Endothelial cell (in vitro differentiated cells): ENCODE measurements at regions not wholly inside any gene's neighbourhood (a gene's known extent, or its start where the extent isn't known, plus 50 kb on each side); places are given as distances from the start of the nearest gene placed in this dataset.
"Not testable (repeated sequence)": the region's sequence is repeated elsewhere in the genome, so short reads cannot be mapped to it uniquely, and the experiment has no call there.

Source experiments
- DNase-seq: peaks from one replicate; pipeline ENCODE4 v3.0.0; 2021; ENCODE audit warnings: low spot score
- H3K27ac Mint-ChIP-seq: one replicate; pipeline ENCODE4 v1.8.0; 2021; ENCODE audit warnings: mixed read lengths, inconsistent platforms; ENCODE audit not compliant: unreplicated experiment
- H3K27me3 Mint-ChIP-seq: one replicate; pipeline ENCODE4 v1.8.0; 2021; ENCODE audit warnings: mild to moderate bottlenecking, moderate library complexity, mixed read lengths, inconsistent platforms; ENCODE audit not compliant: unreplicated experiment
- H3K36me3 Mint-ChIP-seq: one replicate; pipeline ENCODE4 v1.8.0; 2021; ENCODE audit warnings: mild to moderate bottlenecking, low read depth, mixed read lengths, inconsistent platforms; ENCODE audit not compliant: unreplicated experiment
- H3K4me1 Mint-ChIP-seq: one replicate; pipeline ENCODE4 v1.8.0; 2021; ENCODE audit warnings: mild to moderate bottlenecking, mixed read lengths, inconsistent platforms; ENCODE audit not compliant: unreplicated experiment
- H3K4me3 Mint-ChIP-seq: one replicate; pipeline ENCODE4 v1.8.0; 2021; ENCODE audit warnings: mild to moderate bottlenecking, mixed read lengths, inconsistent platforms; ENCODE audit not compliant: unreplicated experiment
- H3K9me3 Mint-ChIP-seq: one replicate; pipeline ENCODE4 v1.8.0; 2021; ENCODE audit warnings: mixed read lengths, inconsistent platforms; ENCODE audit not compliant: unreplicated experiment
- TF ChIP-seq, protein P1 (sequence below): fragments of 200-600 bp; sonication (generic); IDR thresholded peaks from one replicate; pipeline ENCODE4 v1.5.0; 2021; ENCODE audit warnings: antibody characterized with exemption; ENCODE audit not compliant: unreplicated experiment

GRCh38 chr3:124640635-124641306 lies 89.5 kb upstream of the UMPS start:
- DNase-seq, result no peak
- Mint-ChIP-seq H3K27me3 (peaks cover 12% of the 10 kb centered on the region), H3K4me3 (no peak overlapping the region), H3K27ac (no peak overlapping the region), H3K9me3 (no peaks in the 10 kb centered on the region), H3K36me3 (peaks cover 20% of the 10 kb centered on the region), H3K4me1 (peaks cover 15% of the 10 kb centered on the region)
- TF ChIP-seq, protein P1, sequence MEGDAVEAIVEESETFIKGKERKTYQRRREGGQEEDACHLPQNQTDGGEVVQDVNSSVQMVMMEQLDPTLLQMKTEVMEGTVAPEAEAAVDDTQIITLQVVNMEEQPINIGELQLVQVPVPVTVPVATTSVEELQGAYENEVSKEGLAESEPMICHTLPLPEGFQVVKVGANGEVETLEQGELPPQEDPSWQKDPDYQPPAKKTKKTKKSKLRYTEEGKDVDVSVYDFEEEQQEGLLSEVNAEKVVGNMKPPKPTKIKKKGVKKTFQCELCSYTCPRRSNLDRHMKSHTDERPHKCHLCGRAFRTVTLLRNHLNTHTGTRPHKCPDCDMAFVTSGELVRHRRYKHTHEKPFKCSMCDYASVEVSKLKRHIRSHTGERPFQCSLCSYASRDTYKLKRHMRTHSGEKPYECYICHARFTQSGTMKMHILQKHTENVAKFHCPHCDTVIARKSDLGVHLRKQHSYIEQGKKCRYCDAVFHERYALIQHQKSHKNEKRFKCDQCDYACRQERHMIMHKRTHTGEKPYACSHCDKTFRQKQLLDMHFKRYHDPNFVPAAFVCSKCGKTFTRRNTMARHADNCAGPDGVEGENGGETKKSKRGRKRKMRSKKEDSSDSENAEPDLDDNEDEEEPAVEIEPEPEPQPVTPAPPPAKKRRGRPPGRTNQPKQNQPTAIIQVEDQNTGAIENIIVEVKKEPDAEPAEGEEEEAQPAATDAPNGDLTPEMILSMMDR, result no peak

GRCh38 chr3:124643453-124643852 lies 86.8 kb upstream of the UMPS start:
- TF ChIP-seq, protein P1, result no peak
- DNase-seq, result no peak
- Mint-ChIP-seq H3K4me1 (peaks cover 17% of the 10 kb centered on the region), H3K9me3 (no peaks in the 10 kb centered on the region), H3K27me3 (peaks cover 12% of the 10 kb centered on the region), H3K4me3 (no peak overlapping the region), H3K36me3 (peaks cover 33% of the 10 kb centered on the region), H3K27ac (no peak overlapping the region)

- not testable (repeated sequence) for DNase-seq, H3K27ac Mint-ChIP-seq, H3K9me3 Mint-ChIP-seq, H3K4me3 Mint-ChIP-seq
- Mint-ChIP-seq H3K4me1 (peaks cover 37% of the 10 kb centered on the region), H3K36me3 (peaks cover 33% of the 10 kb centered on the region), H3K27me3 (peaks cover 12% of the 10 kb centered on the region)
Measured at GRCh38 chr3:124646186-124646585, 84.1 kb upstream of the UMPS start.

DNA sequence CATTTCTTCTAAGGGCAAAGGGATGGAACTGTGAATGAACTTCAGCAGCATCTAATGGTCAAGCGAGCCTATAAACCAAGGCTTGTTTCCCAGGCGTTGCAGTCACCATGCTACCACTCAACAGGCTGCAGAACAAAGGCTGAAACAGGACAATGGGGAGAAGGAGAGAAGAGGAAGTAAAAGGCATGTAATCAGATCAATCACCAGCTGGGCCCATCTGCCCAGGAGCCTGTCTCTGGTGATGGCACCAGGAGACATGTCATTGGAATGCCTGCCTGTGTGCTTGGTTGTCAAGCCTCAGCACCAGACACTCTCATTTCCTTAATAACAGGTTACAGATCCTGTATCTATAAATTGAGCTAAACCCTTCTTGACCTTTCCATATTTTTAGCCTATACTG lies 81.7 kb upstream of the UMPS start:
- no peak for DNase-seq
- TF ChIP-seq, protein P1, result no peak
- Mint-ChIP-seq H3K27ac (peak overlapping the region; percentile 76), H3K9me3 (no peaks in the 10 kb centered on the region), H3K36me3 (peaks cover 35% of the 10 kb centered on the region), H3K27me3 (peaks cover 9% of the 10 kb centered on the region), H3K4me1 (peaks cover 44% of the 10 kb centered on the region), H3K4me3 (peak overlapping the region; percentile 0)

- DNase-seq, result no peak
- TF ChIP-seq, protein P1, result no peak
- H3K4me1 Mint-ChIP-seq, result peaks cover 61% of the 10 kb centered on the region
- peak overlapping the region; percentile 43 for H3K4me3 Mint-ChIP-seq
- peak overlapping the region; percentile 77 for H3K27ac Mint-ChIP-seq
- peaks cover 41% of the 10 kb centered on the region for H3K36me3 Mint-ChIP-seq
- no peaks in the 10 kb centered on the region for H3K27me3 Mint-ChIP-seq
- H3K9me3 Mint-ChIP-seq, result no peaks in the 10 kb centered on the region
Measured at GRCh38 chr3:124650798-124651197, 79.5 kb upstream of the UMPS start.

- H3K27me3 Mint-ChIP-seq, H3K27ac Mint-ChIP-seq, H3K4me3 Mint-ChIP-seq, H3K9me3 Mint-ChIP-seq, DNase-seq: not testable (repeated sequence)
- Mint-ChIP-seq H3K4me1 (peaks cover 61% of the 10 kb centered on the region), H3K36me3 (peaks cover 41% of the 10 kb centered on the region)
Measured at GRCh38 chr3:124651416-124651815, 78.8 kb upstream of the UMPS start.
